Lung (tissue), 11 donors: ENCODE measurements at regions not wholly inside any gene's neighbourhood (a gene's known extent, or its start where the extent isn't known, plus 50 kb on each side); places are given as distances from the start of the nearest gene placed in this dataset.

ENCODE experiments used
- ATAC-seq: fragments of 200-7000 bp; cut with Tn5 transposase; one replicate; pipeline ENCODE4 v1.9.1; 2020; ENCODE audit warnings: moderate number of reproducible peaks; ENCODE audit not compliant: insufficient read depth, low FRiP score
- DNase-seq, 3 donors: peaks; one replicate each; pipeline ENCODE4 v3.0.0-alpha.2; 2013 to 2017
- H3K27ac ChIP-seq, 2 donors: one replicate each; pipeline ENCODE4 v1.5.1; 2013; ENCODE audit warnings: mild to moderate bottlenecking in 2 of 2, moderate library complexity in 2 of 2, control low read depth in 1 of 2, inconsistent platforms in 1 of 2, low read depth in 1 of 2, low read length in 1 of 2
- H3K27me3 ChIP-seq, 3 donors: one replicate each; pipeline ENCODE4 v1.5.1; 2013; ENCODE audit warnings: low read length in 2 of 3; ENCODE audit not compliant: control insufficient read depth in 3 of 3, insufficient read depth in 3 of 3
- H3K36me3 ChIP-seq, 4 donors: one replicate each; pipeline ENCODE4 v1.5.1; 2013; ENCODE audit warnings: low read length in 4 of 4, mild to moderate bottlenecking in 1 of 4, moderate library complexity in 1 of 4; ENCODE audit not compliant: control insufficient read depth in 4 of 4, insufficient read depth in 4 of 4
- H3K4me1 ChIP-seq, 5 donors: one replicate each; pipeline ENCODE4 v1.5.1; 2013; ENCODE audit warnings: low read length in 5 of 5, mild to moderate bottlenecking in 2 of 5, moderate library complexity in 1 of 5; ENCODE audit not compliant: control insufficient read depth in 5 of 5, insufficient read depth in 5 of 5
- H3K4me3 ChIP-seq: one replicate; pipeline ENCODE4 v1.5.1; 2013; ENCODE audit warnings: mild to moderate bottlenecking, control low read depth, moderate library complexity
- H3K9ac ChIP-seq, 2 donors: one replicate each; pipeline ENCODE4 v1.5.1; 2013; ENCODE audit warnings: low read length in 2 of 2, control low read depth in 1 of 2; ENCODE audit not compliant: insufficient read depth in 1 of 2
- H3K9me3 ChIP-seq, 4 donors: one replicate each; pipeline ENCODE4 v1.5.1; 2013; ENCODE audit warnings: low read length in 3 of 4, mild to moderate bottlenecking in 1 of 4, moderate library complexity in 1 of 4; ENCODE audit not compliant: control insufficient read depth in 4 of 4, insufficient read depth in 3 of 4
- CTCF ChIP-seq: IDR thresholded peaks from 2 replicates; pipeline ENCODE4 v1.5.1; 2012; ENCODE audit warnings: mild to moderate bottlenecking; ENCODE audit errors: control extremely low read depth, extremely low read depth
- WGBS, 2 donors: extraction: QIAGEN DNeasy Blood & Tissue Kit; methylation state at CpG; one replicate each; pipeline ENCODE4 v1.1.7; 2013; 5-methylcytosine and 5-hydroxymethylcytosine counted together
- donor health status: control.
- donor health status: control.
- donor health status: Bipolar disorder and iron deficiency.
- donor health status: healthy.
- donor health status: DM: yes; HTN: yes; CAD: no.

GRCh38 chr5:53429706-53430105, 50.7 kb upstream of the FST start:
- ATAC-seq, result no peak

GRCh38 chr5:53430618-53431252, 49.7 kb upstream of the FST start:
- H3K27ac ChIP-seq, result no peak overlapping the region
- H3K4me3 ChIP-seq, result no peak overlapping the region
- ATAC-seq (no peak), DNase-seq (peak in 2 of 3 donors; percentile 29 to 50)
- H3K9me3 ChIP-seq, result no peaks in the 10 kb centered on the region
- peak; percentile 17 for TF ChIP-seq CTCF
- peaks cover 0 to 3% (median 0%) of the 10 kb centered on the region in 3 donors for H3K27me3 ChIP-seq
- H3K4me1 ChIP-seq, result no peaks in the 10 kb centered on the region
- no peaks in the 10 kb centered on the region for H3K36me3 ChIP-seq
- H3K9ac ChIP-seq, result no peak overlapping the region
- WGBS, 2 donors, result 74 to 82% methylated on average over 5 of the region's 5 CpGs

More at GRCh38 chr5:53429706-53430105, 50.7 kb upstream of the FST start:
- peaks cover 0 to 3% (median 0%) of the 10 kb centered on the region in 3 donors for H3K27me3 ChIP-seq
- H3K4me1 ChIP-seq, result no peaks in the 10 kb centered on the region
- no peak overlapping the region for H3K27ac ChIP-seq
- no peak overlapping the region for H3K9ac ChIP-seq
- DNase-seq, result no peak
- no peak for TF ChIP-seq CTCF
- H3K9me3 ChIP-seq, result no peaks in the 10 kb centered on the region
- no peaks in the 10 kb centered on the region for H3K36me3 ChIP-seq
- H3K4me3 ChIP-seq, result no peak overlapping the region
- 92 to 96% methylated on average over 5 of the region's 5 CpGs for WGBS, 2 donors
